Kidney (tissue), 13 donors: ENCODE measurements at regions not wholly inside any gene's neighbourhood (a gene's known extent, or its start where the extent isn't known, plus 50 kb on each side); places are given as distances from the start of the nearest gene placed in this dataset.
A peak's percentile ranks its signal among the peaks of the same experiment; 100 is the strongest.

Experiments used
- DNase-seq, 5 donors: peaks; one replicate each; pipeline ENCODE4 v3.0.0-alpha.2; 2013 to 2020
- FAIRE-seq: peaks from 2 replicates; lab custom pipeline; 2012; peaks lifted over from hg19 to GRCh38; lab: Jason Lieb, UNC
- H3K27ac ChIP-seq, 2 donors: one replicate each; pipeline ENCODE4 v1.7.0; 2013; ENCODE audit warnings: low read depth in 2 of 2, low read length in 2 of 2, inconsistent platforms in 1 of 2
- H3K27me3 ChIP-seq: one replicate; pipeline ENCODE4 v1.7.1; 2013; ENCODE audit warnings: low read length, inconsistent platforms; ENCODE audit not compliant: control insufficient read depth, insufficient read depth
- H3K36me3 ChIP-seq, 3 donors: one replicate each; pipeline versions ENCODE4 v1.7.0 to v1.7.1; 2013; ENCODE audit warnings: low read length in 3 of 3, control low read depth in 1 of 3, inconsistent platforms in 1 of 3; ENCODE audit not compliant: insufficient read depth in 3 of 3, control insufficient read depth in 2 of 3
- H3K4me1 ChIP-seq, 3 donors: one replicate each; pipeline versions ENCODE4 v1.7.0 to v1.7.1; 2013; ENCODE audit warnings: low read length in 3 of 3, inconsistent platforms in 1 of 3, low read depth in 1 of 3; ENCODE audit not compliant: control insufficient read depth in 2 of 3, insufficient read depth in 2 of 3
- H3K4me3 ChIP-seq, 3 donors: one replicate each; pipeline versions ENCODE4 v1.7.0 to v1.8.1; 2013; ENCODE audit warnings: low read length in 3 of 3, control low read depth in 1 of 3, inconsistent platforms in 1 of 3
- H3K9ac ChIP-seq, 3 donors: one replicate each; pipeline versions ENCODE4 v1.7.0 to v1.7.1; 2013; ENCODE audit warnings: low read length in 3 of 3, control low read depth in 1 of 3, inconsistent platforms in 1 of 3
- H3K9me3 ChIP-seq, 3 donors: one replicate each; pipeline versions ENCODE4 v1.7.0 to v1.7.1; 2013; ENCODE audit warnings: low read length in 3 of 3, control low read depth in 1 of 3, inconsistent platforms in 1 of 3; ENCODE audit not compliant: control insufficient read depth in 2 of 3, insufficient read depth in 1 of 3
- CTCF ChIP-seq: IDR thresholded peaks from 3 replicates; pipeline ENCODE4 v1.5.1; 2012; ENCODE audit warnings: mild to moderate bottlenecking, moderate library complexity, borderline replicate concordance; ENCODE audit not compliant: insufficient read depth; ENCODE audit errors: extremely low read depth
- intact Hi-C: fragments of 100-400 bp; cut with DNase I; formaldehyde crosslinking; loops from one replicate; pipeline ENCODE4 v1.11.1; 2022
- donor health status: control.
- donor health status: control.
- donor health status: control.
- donor health status: control.
- donor health status: control.
- donor health status: DM: yes; HTN: yes; CAD: no.
- donor health status: Normal renal cell carcinoma (clear cell type).

DNA sequence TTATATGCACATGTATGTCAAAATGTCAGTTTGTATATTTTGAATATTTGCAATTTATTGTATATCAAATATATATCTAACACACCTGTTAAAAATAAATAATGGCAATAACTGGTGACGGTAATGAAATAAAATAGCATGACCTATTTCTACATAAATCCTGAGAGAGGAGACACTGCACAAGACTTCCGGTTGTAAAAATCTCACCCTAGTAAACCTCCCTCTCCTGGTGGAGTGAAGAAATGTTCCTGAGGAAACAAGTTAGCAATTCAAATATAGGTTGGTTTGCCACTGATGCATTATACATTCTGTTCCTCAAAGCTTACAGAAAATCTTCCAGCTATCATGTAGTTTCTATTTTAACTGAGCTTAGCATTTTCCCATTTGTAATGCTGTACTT, 166.1 kb upstream of the SYT10 start:
- peak; percentile 8 for TF ChIP-seq CTCF
- Histone ChIP-seq H3K27ac (no peak overlapping the region), H3K9ac (no peak overlapping the region), H3K9me3 (no peaks in the 10 kb centered on the region), H3K4me3 (no peak overlapping the region), H3K27me3 (no peaks in the 10 kb centered on the region), H3K36me3 (no peaks in the 10 kb centered on the region), H3K4me1 (no peaks in the 10 kb centered on the region)
- FAIRE-seq (no peak), DNase-seq (peak in 1 of 5 donors; percentile 18)
- intact Hi-C loops, result no loop called here

- no peak for DNase-seq
These were observed 170.3 kb upstream of the SYT10 start for GRCh38 chr12:33609910-33610309.

GRCh38 chr12:33614630-33615029, 175.0 kb upstream of the SYT10 start:
- intact Hi-C loops, result no loop called here
- no peak overlapping the region for H3K4me3 ChIP-seq
- no peak for TF ChIP-seq CTCF
- H3K9me3 ChIP-seq, result peaks cover 0 to 3% (median 2%) of the 10 kb centered on the region in 3 donors
- no peaks in the 10 kb centered on the region for H3K36me3 ChIP-seq
- no peaks in the 10 kb centered on the region for H3K4me1 ChIP-seq
- FAIRE-seq, result no peak
- no peaks in the 10 kb centered on the region for H3K27me3 ChIP-seq
- H3K27ac ChIP-seq, result no peak overlapping the region
- H3K9ac ChIP-seq, result no peak overlapping the region
- no peak for DNase-seq

More at GRCh38 chr12:33609910-33610309, 170.3 kb upstream of the SYT10 start:
- Histone ChIP-seq H3K9ac (no peak overlapping the region), H3K9me3 (no peaks in the 10 kb centered on the region), H3K27ac (no peak overlapping the region), H3K4me1 (no peaks in the 10 kb centered on the region), H3K4me3 (no peak overlapping the region), H3K27me3 (no peaks in the 10 kb centered on the region), H3K36me3 (no peaks in the 10 kb centered on the region)
- intact Hi-C loops, result no loop called here
- TF ChIP-seq CTCF, result no peak
- FAIRE-seq, result no peak

- Histone ChIP-seq H3K4me1 (no peaks in the 10 kb centered on the region), H3K36me3 (no peaks in the 10 kb centered on the region), H3K4me3 (no peak overlapping the region), H3K9me3 (peaks cover 0 to 3% (median 2%) of the 10 kb centered on the region in 3 donors), H3K27ac (no peak overlapping the region), H3K27me3 (no peaks in the 10 kb centered on the region), H3K9ac (no peak overlapping the region)
- intact Hi-C loops, result no loop called here
- FAIRE-seq, result no peak
- no peak for DNase-seq
- TF ChIP-seq CTCF, result no peak
These were observed 177.6 kb upstream of the SYT10 start for GRCh38 chr12:33617218-33617617.
